ENCODE measurements at regions not wholly inside any gene's neighbourhood (a gene's known extent, or its start where the extent isn't known, plus 50 kb on each side); places are given as distances from the start of the nearest gene placed in this dataset.
"Not testable (repeated sequence)": the region's sequence is repeated elsewhere in the genome, so short reads cannot be mapped to it uniquely, and the experiment has no call there.

GRCh38 chr20:18876394-18876793 is 62.8 kb downstream of the SCP2D1 start:
- DNase-seq (ENCODE audit: low spot score): not testable (repeated sequence)

- no peak for DNase-seq (ENCODE audit: low spot score)
These were observed 65.7 kb downstream of the SCP2D1 start for GRCh38 chr20:18879262-18879661.

GRCh38 chr20:18886756-18887155 is 73.2 kb downstream of the SCP2D1 start:
- no peak for DNase-seq (ENCODE audit: low spot score)

- no peak for DNase-seq (ENCODE audit: low spot score)
These were observed 88.6 kb downstream of the SCP2D1 start for GRCh38 chr20:18901980-18902737.

- DNase-seq (ENCODE audit: low spot score): no peak
These were observed 90.6 kb downstream of the SCP2D1 start for GRCh38 chr20:18904192-18904591.

- DNase-seq (ENCODE audit: low spot score): no peak
These were observed 91.0 kb downstream of the SCP2D1 start for GRCh38 chr20:18904624-18905023.

GRCh38 chr20:18906046-18906445 is 92.5 kb downstream of the SCP2D1 start:
- no peak for DNase-seq (ENCODE audit: low spot score)

- DNase-seq (ENCODE audit: low spot score): no peak
These were observed 93.8 kb downstream of the SCP2D1 start for GRCh38 chr20:18907353-18907752.

- DNase-seq (ENCODE audit: low spot score): no peak
These were observed 94.5 kb downstream of the SCP2D1 start for GRCh38 chr20:18908109-18908508.

GRCh38 chr20:18909254-18909653 is 95.7 kb downstream of the SCP2D1 start:
- no peak for DNase-seq (ENCODE audit: low spot score)

- DNase-seq (ENCODE audit: low spot score): no peak
These were observed 100.1 kb downstream of the SCP2D1 start for GRCh38 chr20:18913701-18914100.

GRCh38 chr20:18914796-18915195 is 101.2 kb downstream of the SCP2D1 start:
- DNase-seq (ENCODE audit: low spot score): no peak

- no peak for DNase-seq (ENCODE audit: low spot score)
These were observed 103.5 kb downstream of the SCP2D1 start for GRCh38 chr20:18916886-18917750.

- no peak for DNase-seq (ENCODE audit: low spot score)
These were observed 106.4 kb downstream of the SCP2D1 start for GRCh38 chr20:18919996-18920395.

GRCh38 chr20:18921291-18921690 is 107.7 kb downstream of the SCP2D1 start:
- no peak for DNase-seq (ENCODE audit: low spot score)

- no peak for DNase-seq (ENCODE audit: low spot score)
These were observed 108.7 kb downstream of the SCP2D1 start for GRCh38 chr20:18922251-18922650.

- DNase-seq (ENCODE audit: low spot score): no peak
These were observed 109.3 kb downstream of the SCP2D1 start for GRCh38 chr20:18922898-18923297.

- no peak for DNase-seq (ENCODE audit: low spot score)
These were observed 113.4 kb downstream of the SCP2D1 start for GRCh38 chr20:18926965-18927364.

- no peak for DNase-seq (ENCODE audit: low spot score)
These were observed 115.0 kb downstream of the SCP2D1 start for GRCh38 chr20:18928626-18929025.

GRCh38 chr20:18929800-18930199 is 116.2 kb downstream of the SCP2D1 start:
- DNase-seq (ENCODE audit: low spot score): no peak

- DNase-seq (ENCODE audit: low spot score): no peak
These were observed 130.0 kb downstream of the SCP2D1 start for GRCh38 chr20:18943542-18943941.

- no peak for DNase-seq (ENCODE audit: low spot score)
These were observed 143.3 kb downstream of the SCP2D1 start for GRCh38 chr20:18956890-18957289.

- DNase-seq (ENCODE audit: low spot score): no peak
These were observed 143.7 kb downstream of the SCP2D1 start for GRCh38 chr20:18957328-18957727.

All from ureter (tissue), 1 donor.